Stimulated activated CD4-positive, alpha-beta T cell treated with anti-CD3 and anti-CD28 coated beads, TNF-alpha, amount 100 ng/mL, for 48 hours (primary cell): ENCODE measurements at regions not wholly inside any gene's neighbourhood (a gene's known extent, or its start where the extent isn't known, plus 50 kb on each side); places are given as distances from the start of the nearest gene placed in this dataset.

ENCODE experiments used
- DNase-seq, 3 donors: peaks; one replicate each; pipeline ENCODE4 v3.0.0-alpha.2; 2020; ENCODE audit warnings: low read depth in 3 of 3

DNA sequence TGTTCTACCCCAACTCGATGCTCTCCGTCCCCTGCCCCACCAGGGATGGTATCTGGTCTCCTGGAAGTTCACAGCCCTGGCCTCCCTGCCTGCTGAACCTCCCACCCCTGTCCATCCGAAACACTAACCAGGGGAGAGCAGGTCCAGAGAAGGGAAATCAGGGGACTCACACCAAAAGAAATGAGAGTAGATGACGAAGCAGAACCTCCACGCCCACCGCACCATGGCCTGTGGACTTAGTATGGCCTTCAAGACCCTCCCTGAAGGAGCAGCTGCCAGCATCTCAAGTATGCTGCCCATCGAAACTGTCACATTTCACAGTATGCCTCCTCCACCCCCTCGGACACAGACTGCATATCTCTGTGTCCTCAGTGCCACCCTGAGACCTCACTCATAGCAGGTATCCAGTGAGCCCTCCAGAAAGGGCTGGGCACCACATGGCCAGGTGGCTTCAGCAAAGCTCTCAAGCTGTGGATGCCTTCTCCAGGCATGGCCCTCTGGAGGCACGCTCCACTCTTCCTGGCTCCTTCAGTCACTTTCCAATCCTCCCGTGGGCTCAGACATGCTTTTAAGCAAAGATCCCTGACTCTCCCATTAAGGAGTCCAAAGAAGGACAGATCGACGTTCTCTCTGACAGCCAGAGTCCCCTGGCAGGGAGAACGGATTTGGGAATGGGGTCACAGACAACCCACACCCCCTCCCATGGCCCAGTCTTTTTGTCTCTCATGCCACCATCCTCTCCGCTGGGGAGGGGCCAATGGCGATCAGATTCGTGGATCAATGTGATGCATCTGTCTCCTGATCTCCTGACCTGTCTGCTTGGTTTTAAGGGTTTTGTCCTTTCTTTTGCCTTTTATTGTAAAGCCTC lies 158.4 kb downstream of the ANKRD60 start:
- DNase-seq: no peak

DNA sequence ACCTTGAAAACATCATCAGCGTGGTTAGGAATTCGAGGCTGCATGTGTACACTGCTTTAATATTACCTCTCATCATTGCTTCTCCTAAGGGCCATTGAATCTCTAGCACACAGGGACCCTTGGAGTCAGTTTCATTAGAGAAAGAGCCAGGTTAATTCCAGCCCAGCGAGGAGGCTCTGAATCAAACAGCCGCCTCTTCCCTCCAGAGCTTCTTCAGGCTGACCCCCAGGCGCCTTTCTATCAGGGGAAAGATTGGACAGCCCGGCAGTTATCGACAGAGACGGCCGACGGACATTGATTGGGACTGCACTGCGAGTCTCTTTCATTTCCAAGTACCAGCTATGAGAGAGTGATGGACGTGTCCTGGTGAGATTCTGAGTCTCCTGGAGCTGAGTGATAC lies 159.2 kb downstream of the ANKRD60 start:
- no peak for DNase-seq

DNA sequence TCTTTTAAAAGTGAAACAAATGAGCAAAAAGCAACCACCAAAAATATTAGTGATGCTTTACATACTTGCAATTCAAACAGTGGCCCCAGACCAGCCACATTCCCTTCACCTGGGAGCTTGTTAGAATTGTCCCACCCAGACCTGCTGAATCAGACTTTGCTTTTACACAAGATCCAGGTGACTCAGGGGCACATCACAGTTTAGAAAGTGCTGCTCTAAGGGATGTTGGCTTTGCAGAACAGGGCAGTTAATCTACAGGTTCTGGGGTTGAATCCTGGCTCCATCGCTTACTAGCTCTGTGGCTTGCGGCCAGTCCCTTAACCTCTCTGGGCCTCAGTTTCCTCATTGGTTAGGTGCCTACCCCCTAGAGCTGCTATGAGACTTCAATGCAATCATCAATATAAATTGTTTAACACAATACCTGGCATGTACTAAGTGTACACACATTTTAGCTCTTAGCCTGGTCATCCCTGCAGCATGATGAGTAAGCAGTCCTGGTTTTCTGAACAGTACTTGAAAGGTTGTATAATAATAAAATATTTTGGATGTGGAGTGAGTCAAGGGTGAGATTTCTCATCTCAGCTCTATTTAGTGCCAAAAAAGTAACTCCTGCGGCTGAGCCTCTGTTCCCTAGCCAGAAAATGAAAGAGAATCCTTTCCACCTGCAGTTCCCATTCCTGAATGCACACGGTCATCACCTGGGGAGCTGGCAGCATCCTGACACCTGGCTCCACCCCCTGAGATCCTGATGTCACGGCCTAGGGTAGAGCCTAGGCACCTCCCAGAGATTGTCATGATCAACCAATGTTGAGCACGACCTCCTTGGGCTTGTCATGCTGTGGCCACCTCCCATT lies 162.7 kb downstream of the ANKRD60 start:
- no peak for DNase-seq

DNA sequence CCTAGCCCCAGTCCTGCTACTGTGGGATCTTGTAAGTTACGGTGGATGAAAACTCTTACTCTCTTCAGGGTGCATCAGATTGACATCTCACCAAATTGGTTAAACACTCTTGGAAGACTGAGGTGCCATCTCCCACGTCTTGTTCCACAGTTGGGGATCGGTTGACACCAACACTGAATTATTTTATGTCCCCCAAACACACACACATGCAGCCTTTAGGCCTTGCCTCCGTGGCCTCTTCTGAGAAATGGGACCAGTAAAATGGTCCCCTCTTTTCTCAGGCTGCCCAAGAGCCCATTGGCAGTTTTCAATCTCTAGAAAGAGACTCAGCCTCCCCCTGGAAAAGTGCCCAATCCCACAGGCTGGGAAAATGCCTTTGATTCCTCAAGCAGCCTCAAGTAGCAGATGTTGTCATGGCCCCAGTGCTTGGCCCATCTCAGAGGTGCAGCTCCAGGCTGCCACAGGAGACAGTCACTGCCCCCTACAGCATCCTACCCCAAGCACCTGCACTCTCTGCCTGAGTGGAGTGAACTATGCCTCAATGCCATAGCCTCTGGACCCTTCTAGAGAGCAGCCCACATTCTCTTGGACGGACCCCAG lies 163.9 kb downstream of the ANKRD60 start:
- DNase-seq: no peak

DNA sequence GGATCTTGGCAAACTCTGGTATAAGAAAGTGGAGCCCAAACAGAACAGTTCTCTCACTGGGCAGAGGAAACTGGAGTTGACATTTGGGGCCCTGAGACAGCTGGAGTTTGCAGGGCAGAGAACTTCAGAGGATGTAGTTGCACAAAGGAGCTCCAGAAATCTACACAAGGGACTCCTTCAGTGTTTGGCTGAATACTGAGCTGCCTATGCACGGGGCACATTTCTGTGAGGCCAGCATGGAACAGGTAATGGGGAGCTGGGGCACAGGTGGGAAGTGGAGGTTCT lies 169.3 kb downstream of the ANKRD60 start:
- DNase-seq: no peak

DNA sequence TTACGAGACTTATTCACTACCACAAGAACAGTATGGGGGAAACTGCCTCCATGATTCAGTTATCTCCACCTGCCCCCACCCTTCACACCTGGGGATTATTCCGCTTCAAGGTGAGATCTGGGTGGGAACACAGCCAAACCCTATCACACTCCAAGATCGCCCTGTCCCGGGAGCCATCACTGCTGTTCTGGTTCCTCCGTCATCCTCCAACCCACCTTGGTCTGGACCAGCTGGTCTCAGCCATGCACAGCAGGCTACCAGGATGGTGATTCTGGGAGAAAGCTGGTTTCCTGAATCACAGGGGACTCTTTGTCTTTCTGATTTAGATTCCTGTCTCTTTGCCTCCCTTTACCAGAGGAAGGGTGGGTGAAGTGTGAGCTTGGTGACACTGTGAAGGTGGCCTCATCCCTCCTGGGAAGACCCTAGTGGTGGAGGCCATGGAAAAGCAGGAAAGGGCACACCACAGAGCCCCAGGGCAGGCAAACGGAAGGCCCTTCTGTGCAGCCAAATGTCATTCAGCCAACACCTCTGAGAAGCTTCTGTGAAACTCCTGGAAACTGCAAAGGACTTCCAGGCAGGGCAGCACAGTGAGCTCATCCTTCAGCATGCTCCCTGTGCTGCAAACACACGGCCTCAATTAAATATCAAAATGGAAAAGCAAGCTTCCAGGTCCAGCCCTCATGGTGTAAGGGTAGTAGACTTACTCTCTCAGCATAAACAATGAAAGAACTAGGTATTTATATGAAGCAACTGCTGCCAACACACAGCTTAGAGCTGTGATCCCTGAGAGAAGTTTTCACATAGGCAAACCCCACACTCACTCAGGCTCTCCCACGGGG lies 169.8 kb downstream of the ANKRD60 start:
- no peak for DNase-seq

DNA sequence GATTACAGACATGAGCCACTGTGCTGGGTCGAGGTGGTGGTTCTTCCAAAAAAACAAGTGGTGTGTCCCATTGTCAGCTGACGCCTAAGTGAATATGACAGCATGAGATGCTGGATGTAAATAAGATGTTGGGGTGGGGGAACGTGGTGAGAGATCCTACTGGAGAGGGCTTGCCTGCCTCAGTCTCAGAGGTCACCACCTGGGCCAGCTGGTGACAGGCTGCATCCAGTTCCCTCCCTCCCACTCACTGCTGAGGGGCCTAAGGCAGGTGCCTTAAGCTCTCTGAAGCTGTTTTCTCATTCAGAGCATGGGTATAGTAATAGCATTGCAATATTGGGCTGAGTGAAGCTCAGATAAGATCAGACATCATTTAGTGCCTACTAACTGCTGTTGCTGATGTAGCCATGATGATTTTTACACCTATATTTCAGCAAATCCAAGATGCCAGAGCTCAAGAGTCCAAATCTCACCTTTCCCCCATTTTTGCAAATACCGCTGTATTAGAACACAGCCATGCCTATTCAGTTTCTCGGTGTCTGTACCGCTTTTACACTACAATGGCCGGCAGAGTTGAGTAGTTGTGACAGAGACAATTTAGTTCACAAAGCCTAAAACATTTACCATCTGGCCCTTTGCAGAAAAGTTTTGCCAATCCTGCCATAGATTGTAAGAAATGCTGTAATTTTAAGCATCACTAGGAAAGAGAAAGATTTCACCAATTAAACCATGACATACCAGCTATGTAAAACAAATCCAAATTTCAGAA lies 171.3 kb downstream of the ANKRD60 start:
- no peak for DNase-seq

DNA sequence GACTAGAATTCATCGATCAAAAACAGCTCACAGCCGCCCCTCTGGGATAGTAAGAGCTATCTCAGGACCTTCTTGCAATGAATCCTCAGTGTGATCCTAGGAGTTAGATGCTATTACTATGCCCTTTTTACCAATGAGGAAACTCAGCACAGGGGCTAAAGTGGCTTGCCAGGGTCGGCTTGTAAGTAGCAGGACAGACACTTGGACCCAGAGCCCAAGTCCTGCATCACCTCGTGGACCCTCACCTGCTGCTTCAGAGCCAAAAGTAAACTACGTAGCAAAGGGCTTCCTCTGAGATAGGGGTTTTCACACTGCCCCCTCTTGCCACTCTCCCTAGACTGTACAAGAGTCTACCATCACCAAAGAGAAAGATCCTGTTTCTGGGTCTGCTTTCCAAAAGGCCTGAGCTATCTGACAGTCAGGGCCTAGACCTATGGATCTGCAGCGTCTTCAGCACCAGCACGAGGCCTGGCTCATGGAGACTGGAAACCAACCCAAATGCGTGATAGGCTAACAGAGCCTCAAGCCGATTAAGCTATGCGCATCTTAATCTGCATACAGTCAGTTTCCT lies 172.3 kb downstream of the ANKRD60 start:
- DNase-seq: no peak

DNA sequence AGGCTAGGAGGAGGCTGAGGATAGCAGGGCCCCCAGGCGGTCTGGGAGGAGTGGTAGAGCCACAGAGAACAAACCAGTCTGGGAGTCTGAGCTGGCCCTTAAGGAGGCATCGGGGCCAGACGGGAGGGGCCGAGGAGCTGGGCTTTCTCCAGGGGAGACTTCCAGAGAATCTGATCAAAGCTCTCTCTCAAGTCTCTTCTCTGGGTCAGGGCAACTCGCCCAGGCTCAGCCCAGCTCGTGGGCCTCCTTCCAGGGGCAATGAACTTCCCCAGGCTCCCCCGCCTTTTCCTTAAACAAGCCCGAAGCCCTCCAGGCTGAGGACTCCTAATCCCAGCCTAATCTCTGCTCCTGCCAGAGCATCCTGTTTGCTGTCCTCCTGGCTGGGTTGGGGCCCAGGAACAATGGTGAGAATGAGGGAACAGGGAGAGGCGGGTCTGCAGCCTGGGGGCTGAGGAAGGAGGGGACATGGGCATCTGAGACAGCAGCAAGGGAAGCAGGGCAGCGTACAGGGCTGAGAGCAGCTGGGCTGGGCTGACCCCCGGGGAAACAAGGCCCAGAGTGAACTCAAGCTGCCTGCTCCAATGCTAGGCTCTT lies 173.6 kb downstream of the ANKRD60 start:
- DNase-seq: no peak

DNA sequence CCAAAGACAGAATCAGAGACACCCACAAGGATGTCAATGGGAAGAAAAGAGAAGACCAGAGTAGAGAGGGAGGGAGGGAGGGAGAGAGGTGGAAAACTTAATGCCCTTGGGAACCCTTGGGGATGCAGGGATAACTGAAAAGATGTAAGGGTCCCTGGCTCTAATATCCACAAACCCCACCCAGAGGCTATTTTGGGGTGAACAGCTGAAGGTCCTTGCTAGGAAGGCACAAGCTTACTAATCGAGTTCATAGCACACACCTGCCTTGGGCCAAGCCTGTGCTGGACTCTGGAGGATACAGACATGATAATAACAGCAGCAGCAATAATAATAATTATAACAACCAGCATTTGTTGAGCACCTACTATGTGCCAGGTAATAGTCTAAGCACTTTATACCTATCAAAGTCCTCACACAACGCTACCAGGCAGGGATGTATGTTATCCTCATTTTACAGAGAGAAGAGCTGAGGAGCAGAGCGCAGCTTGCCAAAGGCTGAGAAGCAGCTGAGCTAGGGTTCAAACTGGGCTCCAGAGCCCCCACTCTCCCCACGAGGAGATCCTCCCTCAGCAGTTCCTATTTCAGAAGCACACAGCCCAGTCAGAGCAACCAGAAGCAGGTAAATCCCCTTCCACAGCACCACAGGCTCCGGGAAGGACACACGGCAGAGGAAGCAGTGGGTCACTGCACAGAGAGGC lies 174.2 kb downstream of the ANKRD60 start:
- DNase-seq: no peak

DNA sequence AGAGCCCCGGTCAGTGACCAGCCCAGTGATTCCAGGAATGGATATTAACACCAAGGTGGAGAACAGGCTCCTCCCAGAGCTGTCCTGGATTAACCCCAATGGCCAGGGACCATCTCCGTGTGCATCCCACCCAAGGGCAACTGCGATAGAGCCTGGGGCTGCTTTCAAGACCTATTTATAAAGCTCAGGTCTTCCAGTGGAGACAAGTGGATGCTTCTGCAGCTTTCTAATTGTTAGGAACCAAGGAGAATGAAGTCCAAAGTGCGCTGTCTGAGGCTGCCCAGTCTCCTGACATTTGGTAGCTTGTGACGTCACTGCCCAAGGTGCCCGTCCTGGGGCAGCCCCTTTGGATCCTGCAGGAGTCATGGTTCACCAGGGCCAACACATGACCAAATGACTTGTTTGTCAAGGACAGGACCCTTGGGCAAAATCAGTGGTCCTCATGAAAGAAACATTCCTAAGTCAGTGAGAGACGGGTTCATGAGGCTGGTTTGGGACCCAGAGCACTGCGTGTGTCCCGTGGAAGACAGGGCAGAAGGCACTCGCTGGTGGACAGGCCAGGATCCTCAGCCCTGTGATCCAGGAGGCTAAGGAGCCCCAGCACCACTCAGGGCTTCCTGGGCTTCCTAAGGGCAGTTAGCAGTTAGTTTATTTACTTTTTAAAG lies 174.9 kb downstream of the ANKRD60 start:
- no peak for DNase-seq

DNA sequence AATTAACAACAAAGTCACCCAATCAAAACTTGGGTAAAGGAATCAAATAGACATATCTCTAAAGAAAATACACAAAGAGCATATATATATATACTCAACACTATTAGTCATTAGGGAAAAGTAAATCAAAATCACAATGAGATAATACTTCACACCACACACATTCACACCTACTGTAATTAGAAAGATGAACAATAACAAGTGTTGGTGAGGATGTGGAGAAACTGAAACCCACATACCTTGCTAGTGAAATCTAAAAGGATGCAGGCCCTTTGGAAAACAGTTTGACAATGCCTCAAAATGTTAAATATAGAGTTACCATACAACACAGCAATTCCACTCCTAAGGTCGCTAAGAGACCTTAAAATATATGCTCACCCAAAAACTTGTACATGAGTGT lies 177.1 kb downstream of the ANKRD60 start:
- DNase-seq: no peak

DNA sequence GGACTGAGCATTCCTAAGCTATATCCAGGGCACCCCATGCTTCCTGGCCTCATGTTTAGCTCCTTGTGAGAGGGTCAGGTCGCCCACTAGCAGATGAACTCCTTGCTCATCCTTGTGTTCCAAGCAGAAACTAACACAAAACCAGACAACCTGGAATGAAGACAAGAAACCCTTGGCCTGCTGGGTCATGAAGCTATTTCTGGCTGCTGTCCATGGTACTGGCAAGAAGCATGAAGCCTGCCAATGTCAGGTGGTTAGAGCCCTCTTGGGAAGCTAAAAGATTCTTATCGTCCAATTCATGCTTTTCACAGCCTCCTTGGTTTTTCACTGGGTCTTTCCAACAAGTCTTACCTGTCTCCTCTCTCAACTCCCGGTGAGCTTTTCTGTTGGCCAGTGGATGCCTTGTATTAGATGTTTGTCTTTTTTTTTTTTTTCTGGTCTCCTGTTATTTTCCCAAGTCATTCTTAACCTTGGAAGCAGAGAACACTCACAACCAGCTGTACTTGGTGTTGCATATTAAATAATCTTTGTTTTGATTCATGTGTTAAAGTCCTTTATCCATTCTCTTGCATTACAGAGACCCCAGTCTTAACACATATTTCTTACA lies 180.3 kb downstream of the ANKRD60 start:
- DNase-seq: no peak

DNA sequence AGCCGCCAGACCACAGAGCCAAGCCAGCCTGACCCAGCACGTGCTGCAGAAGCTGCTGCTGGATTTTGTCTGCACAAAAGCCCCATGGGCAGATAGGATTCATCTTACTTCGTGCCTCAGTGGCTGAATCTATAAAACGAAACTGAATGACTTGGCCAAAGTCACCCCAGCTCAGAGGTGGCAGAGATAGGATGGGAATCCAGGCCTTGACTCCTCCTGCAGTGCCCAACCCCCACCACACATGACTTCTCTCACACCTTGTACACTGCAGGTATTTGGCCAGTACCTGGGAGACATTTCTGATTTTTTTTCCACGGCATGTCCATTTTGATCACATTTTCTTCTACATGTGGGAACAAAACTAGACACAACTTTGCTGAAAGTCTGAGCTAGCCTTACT lies 182.1 kb downstream of the ANKRD60 start:
- no peak for DNase-seq

DNA sequence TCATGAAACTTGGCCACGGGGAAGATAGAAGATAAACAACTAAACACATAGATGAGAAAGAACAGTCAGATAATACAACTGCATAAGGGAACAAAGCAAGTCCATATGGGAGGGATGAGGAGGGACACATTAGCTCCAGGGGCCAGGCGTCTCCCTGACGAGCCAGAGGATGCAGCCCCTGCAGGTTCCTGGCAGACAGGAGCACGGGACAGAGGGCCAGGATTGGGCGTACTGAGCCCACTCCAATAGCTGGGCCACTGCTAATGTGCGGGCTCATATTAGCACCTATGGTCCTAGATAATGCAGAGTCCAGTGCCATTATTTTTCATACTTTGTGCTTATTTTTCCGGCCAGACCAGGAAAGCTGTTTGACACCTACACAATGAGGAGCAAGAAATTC lies 182.9 kb downstream of the ANKRD60 start:
- no peak for DNase-seq

DNA sequence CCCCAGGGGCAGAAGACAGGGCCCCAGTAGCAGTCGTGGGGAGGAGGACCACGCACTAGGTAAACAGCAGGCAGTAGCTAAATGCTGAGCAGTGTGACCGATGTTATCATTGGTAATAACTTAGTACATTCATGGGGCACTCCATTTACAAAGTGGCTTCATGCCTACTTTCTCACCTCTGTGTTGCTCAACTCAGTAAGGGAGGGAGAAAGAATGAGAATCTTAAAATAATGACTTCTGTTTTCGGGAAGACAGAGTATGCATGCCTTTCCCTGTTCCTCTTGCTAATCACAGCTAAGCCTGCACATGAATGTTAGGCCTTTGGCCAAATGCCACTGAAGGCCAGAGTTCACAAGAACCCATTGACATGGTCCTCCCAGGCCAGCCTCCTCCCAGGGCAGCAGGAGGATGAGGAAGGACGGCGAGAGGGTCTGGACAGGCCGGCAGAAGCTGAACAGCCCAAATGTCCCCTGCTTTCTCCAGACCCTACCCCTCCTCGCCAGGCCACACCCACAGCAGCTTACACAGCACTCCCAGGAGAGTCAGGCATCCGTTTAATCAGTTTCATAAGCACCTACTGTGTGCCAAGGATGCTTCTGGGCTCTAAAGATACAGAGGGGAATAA lies 183.4 kb downstream of the ANKRD60 start:
- DNase-seq: no peak

DNA sequence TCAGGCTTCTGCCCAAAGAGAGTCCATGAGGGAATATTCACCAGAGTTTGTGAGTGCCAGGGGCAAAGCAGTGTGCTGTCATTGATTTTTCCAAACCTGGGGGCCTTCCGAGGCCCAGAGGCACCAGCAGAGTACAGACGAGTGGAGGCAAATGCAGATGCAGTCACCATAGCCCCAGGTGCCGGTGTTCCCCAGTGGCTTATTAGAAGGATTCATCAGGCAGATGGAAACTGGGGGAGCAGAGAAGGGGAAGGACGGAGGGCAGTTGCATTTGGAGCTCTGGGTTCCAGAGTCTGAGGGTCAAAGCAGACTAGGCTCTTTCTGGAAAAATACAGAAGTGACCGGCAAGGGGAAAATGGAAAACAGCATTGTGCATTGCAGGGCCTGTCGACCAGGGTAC lies 184.2 kb downstream of the ANKRD60 start:
- no peak for DNase-seq
